NCI-H774 (cell line): ENCODE measurements at regions not wholly inside any gene's neighbourhood (a gene's known extent, or its start where the extent isn't known, plus 50 kb on each side); places are given as distances from the start of the nearest gene placed in this dataset.

Experiments used
- DNase-seq: peaks from one replicate; lab custom pipeline; 2025; lab: John Stamatoyannopoulos, UW

- no peak for DNase-seq
Measured at GRCh38 chr21:25024639-25025038, 582.6 kb downstream of the MRPL39 start.

GRCh38 chr21:25005388-25005787 lies 601.9 kb downstream of the MRPL39 start:
- DNase-seq: no peak

GRCh38 chr21:25002676-25003075 lies 604.6 kb downstream of the MRPL39 start:
- no peak for DNase-seq

GRCh38 chr21:24995216-24995615 lies 612.1 kb downstream of the MRPL39 start:
- no peak for DNase-seq

GRCh38 chr21:24994717-24995116 lies 612.6 kb downstream of the MRPL39 start:
- DNase-seq: no peak

GRCh38 chr21:24989516-24989915 lies 617.8 kb downstream of the MRPL39 start:
- no peak for DNase-seq

- DNase-seq: no peak
Measured at GRCh38 chr21:24988941-24989340, 618.3 kb downstream of the MRPL39 start.

- no peak for DNase-seq
Measured at GRCh38 chr21:24976238-24976637, 631.0 kb downstream of the MRPL39 start.

GRCh38 chr21:24969068-24969467 lies 638.2 kb downstream of the MRPL39 start:
- no peak for DNase-seq

- no peak for DNase-seq
Measured at GRCh38 chr21:24955275-24955961, 651.9 kb downstream of the MRPL39 start.

GRCh38 chr21:24948186-24948585 lies 659.1 kb downstream of the MRPL39 start:
- no peak for DNase-seq

GRCh38 chr21:24945910-24946309 lies 661.4 kb downstream of the MRPL39 start:
- no peak for DNase-seq

GRCh38 chr21:24941316-24942185 lies 665.7 kb downstream of the MRPL39 start:
- no peak for DNase-seq

- DNase-seq: no peak
Measured at GRCh38 chr21:24939291-24939690, 668.0 kb downstream of the MRPL39 start.

- no peak for DNase-seq
Measured at GRCh38 chr21:24938573-24938972, 668.7 kb downstream of the MRPL39 start.

- no peak for DNase-seq
Measured at GRCh38 chr21:24935991-24936390, 671.3 kb downstream of the MRPL39 start.

GRCh38 chr21:24910591-24910990 lies 696.7 kb downstream of the MRPL39 start:
- no peak for DNase-seq

GRCh38 chr21:24903994-24904635 lies 703.2 kb downstream of the MRPL39 start:
- DNase-seq: no peak

GRCh38 chr21:24899138-24899537 lies 708.1 kb downstream of the MRPL39 start:
- DNase-seq: no peak

- no peak for DNase-seq
Measured at GRCh38 chr21:24897883-24898282, 709.4 kb downstream of the MRPL39 start.

- DNase-seq: no peak
Measured at GRCh38 chr21:24896735-24897124, 710.6 kb downstream of the MRPL39 start.

GRCh38 chr21:24895885-24896734 lies 711.2 kb downstream of the MRPL39 start:
- no peak for DNase-seq
